ENCODE measurements at regions not wholly inside any gene's neighbourhood (a gene's known extent, or its start where the extent isn't known, plus 50 kb on each side); places are given as distances from the start of the nearest gene placed in this dataset.

- no peaks in the 10 kb centered on the region for H3K9me3 Mint-ChIP-seq
- H3K4me1 Mint-ChIP-seq, result no peaks in the 10 kb centered on the region
- no peak for ATAC-seq (replicated peaks)
- H3K27ac Mint-ChIP-seq, result no peak overlapping the region
- no peaks in the 10 kb centered on the region for H3K36me3 Mint-ChIP-seq (ENCODE audit: low read depth)
- H3K4me3 Mint-ChIP-seq, result no peak overlapping the region
- peaks cover 30% of the 10 kb centered on the region for H3K27me3 Mint-ChIP-seq
Observed at GRCh38 chr1:227434808-227435444, 116.6 kb upstream of the CDC42BPA start.

GRCh38 chr1:227433663-227434341 lies 115.5 kb upstream of the CDC42BPA start:
- Mint-ChIP-seq H3K36me3 (ENCODE audit: low read depth) (no peaks in the 10 kb centered on the region), H3K4me3 (no peak overlapping the region), H3K27me3 (peaks cover 34% of the 10 kb centered on the region), H3K27ac (no peak overlapping the region), H3K9me3 (no peaks in the 10 kb centered on the region), H3K4me1 (no peaks in the 10 kb centered on the region)
- no peak for ATAC-seq (replicated peaks)

DNA sequence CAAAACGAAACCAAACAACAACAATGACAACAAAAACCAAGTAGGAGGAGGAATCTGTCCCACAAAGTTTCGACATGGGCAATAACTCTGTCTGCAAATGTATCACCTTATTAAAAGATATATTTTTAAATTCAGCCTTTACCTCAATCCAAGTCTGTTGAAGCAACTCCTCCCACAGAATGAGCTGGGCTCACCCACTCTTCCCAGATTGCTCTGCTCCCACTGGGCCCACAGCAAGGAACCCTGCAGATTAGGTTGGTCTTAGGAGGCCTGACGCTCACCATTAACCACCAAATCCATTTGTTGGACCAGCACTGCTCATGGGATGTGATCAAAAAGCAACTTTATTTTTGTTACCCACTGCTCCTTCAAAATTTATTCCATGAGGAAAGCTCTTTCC lies 114.7 kb upstream of the CDC42BPA start:
- peaks cover 26% of the 10 kb centered on the region for H3K27me3 Mint-ChIP-seq
- H3K36me3 Mint-ChIP-seq (ENCODE audit: low read depth), result no peaks in the 10 kb centered on the region
- no peak overlapping the region for H3K27ac Mint-ChIP-seq
- H3K9me3 Mint-ChIP-seq, result no peaks in the 10 kb centered on the region
- no peak overlapping the region for H3K4me3 Mint-ChIP-seq
- no peak for ATAC-seq (replicated peaks)
- no peaks in the 10 kb centered on the region for H3K4me1 Mint-ChIP-seq

GRCh38 chr1:227432181-227432535 lies 113.9 kb upstream of the CDC42BPA start:
- no peak for ATAC-seq (replicated peaks)
- no peaks in the 10 kb centered on the region for H3K36me3 Mint-ChIP-seq (ENCODE audit: low read depth)
- H3K4me3 Mint-ChIP-seq, result no peak overlapping the region
- no peaks in the 10 kb centered on the region for H3K4me1 Mint-ChIP-seq
- no peaks in the 10 kb centered on the region for H3K9me3 Mint-ChIP-seq
- peaks cover 19% of the 10 kb centered on the region for H3K27me3 Mint-ChIP-seq
- H3K27ac Mint-ChIP-seq, result no peak overlapping the region

GRCh38 chr1:227429447-227430359 lies 111.4 kb upstream of the CDC42BPA start:
- no peak for ATAC-seq (replicated peaks)
- Mint-ChIP-seq H3K27ac (no peak overlapping the region), H3K4me3 (no peak overlapping the region), H3K27me3 (peaks cover 14% of the 10 kb centered on the region), H3K4me1 (no peaks in the 10 kb centered on the region), H3K9me3 (no peaks in the 10 kb centered on the region), H3K36me3 (ENCODE audit: low read depth) (no peaks in the 10 kb centered on the region)

DNA sequence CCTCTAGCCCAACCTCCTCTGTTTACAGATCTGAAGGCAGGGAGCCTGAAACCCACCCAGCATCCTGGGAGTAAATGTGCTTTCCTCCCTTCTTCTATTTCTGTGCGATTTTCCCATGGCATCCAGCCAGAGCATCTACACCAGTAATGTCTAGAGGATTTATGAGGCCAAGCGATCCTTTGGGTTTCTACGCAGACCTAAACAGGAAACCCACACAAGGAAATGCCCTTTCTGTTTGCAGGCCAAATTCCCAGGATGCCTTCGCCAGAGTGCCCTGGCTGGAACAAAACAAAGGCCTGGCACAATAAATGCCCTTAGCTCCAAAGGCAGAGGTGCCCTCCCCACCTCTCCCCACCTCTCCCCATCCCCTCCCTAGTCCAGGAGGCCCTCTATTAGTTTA lies 110.5 kb upstream of the CDC42BPA start:
- H3K27me3 Mint-ChIP-seq, result peaks cover 20% of the 10 kb centered on the region
- no peaks in the 10 kb centered on the region for H3K9me3 Mint-ChIP-seq
- no peaks in the 10 kb centered on the region for H3K4me1 Mint-ChIP-seq
- ATAC-seq (replicated peaks), result no peak
- no peak overlapping the region for H3K27ac Mint-ChIP-seq
- no peaks in the 10 kb centered on the region for H3K36me3 Mint-ChIP-seq (ENCODE audit: low read depth)
- H3K4me3 Mint-ChIP-seq, result no peak overlapping the region

- Mint-ChIP-seq H3K4me3 (no peak overlapping the region), H3K27me3 (peaks cover 24% of the 10 kb centered on the region), H3K36me3 (ENCODE audit: low read depth) (no peaks in the 10 kb centered on the region), H3K4me1 (no peaks in the 10 kb centered on the region), H3K9me3 (no peaks in the 10 kb centered on the region), H3K27ac (no peak overlapping the region)
- ATAC-seq (replicated peaks), result no peak
Observed at GRCh38 chr1:227427411-227427810, 109.1 kb upstream of the CDC42BPA start.

DNA sequence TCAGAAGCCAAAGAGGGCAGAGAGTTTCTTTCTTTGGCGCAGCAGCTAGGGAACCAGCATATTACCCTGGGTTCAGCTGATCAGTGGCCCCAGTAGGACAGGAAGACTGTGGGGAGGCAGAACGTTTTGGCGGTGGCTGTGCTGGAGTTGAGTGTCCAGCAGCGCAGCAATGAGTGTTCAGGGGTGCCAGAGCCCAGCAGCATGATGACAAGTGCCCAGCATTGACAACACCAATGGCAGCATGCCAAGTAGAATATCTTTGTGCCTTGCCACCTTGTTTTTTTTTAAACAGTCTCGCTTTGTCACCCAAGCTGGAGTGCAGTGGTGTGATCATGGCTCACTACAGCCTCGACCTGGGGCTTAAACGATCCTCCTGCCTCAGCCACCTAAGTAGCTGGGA lies 106.7 kb upstream of the CDC42BPA start:
- no peak for ATAC-seq (replicated peaks)
- Mint-ChIP-seq H3K27ac (no peak overlapping the region), H3K4me1 (no peaks in the 10 kb centered on the region), H3K36me3 (ENCODE audit: low read depth) (no peaks in the 10 kb centered on the region), H3K27me3 (peaks cover 29% of the 10 kb centered on the region), H3K9me3 (no peaks in the 10 kb centered on the region), H3K4me3 (no peak overlapping the region)

DNA sequence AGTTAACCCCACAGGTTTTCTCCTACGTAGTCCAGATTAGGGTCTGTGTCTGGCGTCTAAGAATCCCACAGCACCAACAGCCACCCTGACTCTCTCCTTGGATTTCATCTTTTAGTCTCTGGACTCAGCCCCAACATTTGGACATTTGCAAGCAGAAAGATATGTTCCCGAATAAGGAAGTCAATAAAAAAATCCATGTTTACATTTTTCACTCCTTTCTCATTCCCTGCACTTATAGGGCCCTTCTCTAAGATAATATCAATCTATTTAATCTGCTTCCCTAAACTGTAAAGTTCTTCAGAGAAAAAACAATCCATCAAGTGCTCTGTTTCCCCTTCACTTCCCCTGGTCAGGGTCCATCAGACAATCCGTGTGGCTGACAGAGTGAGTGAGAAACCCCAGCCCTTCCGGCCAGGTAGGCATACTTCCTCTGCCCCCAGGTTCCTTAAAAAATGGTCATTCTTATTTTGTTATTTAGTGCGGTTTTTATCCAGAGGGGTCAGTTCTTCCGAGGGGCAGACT lies 105.9 kb upstream of the CDC42BPA start:
- no peak overlapping the region for H3K27ac Mint-ChIP-seq
- peaks cover 30% of the 10 kb centered on the region for H3K27me3 Mint-ChIP-seq
- no peaks in the 10 kb centered on the region for H3K4me1 Mint-ChIP-seq
- H3K9me3 Mint-ChIP-seq, result no peaks in the 10 kb centered on the region
- H3K4me3 Mint-ChIP-seq, result no peak overlapping the region
- no peak for ATAC-seq (replicated peaks)
- H3K36me3 Mint-ChIP-seq (ENCODE audit: low read depth), result no peaks in the 10 kb centered on the region

GRCh38 chr1:227422581-227422980 lies 104.3 kb upstream of the CDC42BPA start:
- Mint-ChIP-seq H3K9me3 (no peaks in the 10 kb centered on the region), H3K4me3 (no peak overlapping the region), H3K36me3 (ENCODE audit: low read depth) (no peaks in the 10 kb centered on the region), H3K27ac (no peak overlapping the region), H3K27me3 (peaks cover 30% of the 10 kb centered on the region), H3K4me1 (no peaks in the 10 kb centered on the region)
- no peak for ATAC-seq (replicated peaks)

DNA sequence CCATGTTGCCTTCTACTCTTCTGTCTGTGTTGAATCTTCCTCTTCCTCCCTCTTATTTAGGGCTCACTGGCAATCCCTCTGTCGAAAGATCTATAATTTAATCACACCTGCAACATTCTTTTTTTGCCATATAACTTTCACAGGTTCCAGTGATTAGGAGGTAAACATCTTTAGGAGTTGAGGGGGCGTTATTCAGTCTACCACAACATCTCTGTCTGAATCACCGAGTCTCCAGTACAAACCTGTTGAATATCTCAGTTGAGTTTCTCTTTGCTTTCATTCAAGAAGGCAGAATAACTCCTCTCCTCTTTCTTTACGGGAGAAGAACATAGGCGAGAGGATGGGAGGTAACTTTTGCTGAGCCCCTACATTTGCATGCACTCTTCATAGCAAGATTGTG lies 101.9 kb upstream of the CDC42BPA start:
- H3K27me3 Mint-ChIP-seq, result peaks cover 24% of the 10 kb centered on the region
- H3K9me3 Mint-ChIP-seq, result no peaks in the 10 kb centered on the region
- H3K36me3 Mint-ChIP-seq (ENCODE audit: low read depth), result no peaks in the 10 kb centered on the region
- H3K4me1 Mint-ChIP-seq, result no peaks in the 10 kb centered on the region
- H3K4me3 Mint-ChIP-seq, result no peak overlapping the region
- no peak for ATAC-seq (replicated peaks)
- H3K27ac Mint-ChIP-seq, result no peak overlapping the region

GRCh38 chr1:227417756-227418480 lies 99.6 kb upstream of the CDC42BPA start:
- no peaks in the 10 kb centered on the region for H3K9me3 Mint-ChIP-seq
- H3K27ac Mint-ChIP-seq, result no peak overlapping the region
- no peaks in the 10 kb centered on the region for H3K36me3 Mint-ChIP-seq (ENCODE audit: low read depth)
- peaks cover 25% of the 10 kb centered on the region for H3K27me3 Mint-ChIP-seq
- no peak for ATAC-seq (replicated peaks)
- H3K4me3 Mint-ChIP-seq, result no peak overlapping the region
- H3K4me1 Mint-ChIP-seq, result no peaks in the 10 kb centered on the region

DNA sequence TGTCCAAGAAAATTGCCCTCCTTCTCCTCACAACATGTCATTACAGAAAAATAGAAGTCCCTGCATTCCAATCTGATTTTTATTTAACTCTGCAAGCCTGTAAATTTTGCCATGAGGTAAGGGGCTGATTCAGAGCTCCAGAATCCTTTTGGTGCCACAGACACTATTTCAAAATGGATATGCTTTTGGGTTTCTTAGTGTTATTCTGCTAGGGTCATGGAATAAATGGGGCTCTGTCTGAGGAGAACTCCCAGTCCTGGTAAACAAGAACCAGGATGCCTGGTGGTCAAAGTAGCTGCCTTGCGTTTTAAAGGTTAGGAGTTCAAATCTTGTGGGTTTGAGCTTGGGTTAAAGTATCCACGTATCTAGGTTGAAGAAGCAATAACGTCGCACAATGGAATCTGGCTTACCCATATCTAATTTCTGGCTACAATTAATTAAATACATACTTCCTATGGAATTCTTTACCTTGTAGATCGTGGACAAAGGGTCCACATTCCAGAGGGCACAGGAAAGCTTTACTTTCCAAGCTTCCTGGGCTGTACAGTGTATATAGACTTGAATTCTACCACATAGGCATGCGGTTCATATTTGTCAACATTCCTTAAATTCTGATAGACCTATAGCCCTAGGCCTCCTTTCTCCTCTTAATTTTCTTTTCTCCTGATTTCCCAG lies 98.0 kb upstream of the CDC42BPA start:
- Mint-ChIP-seq H3K27me3 (peaks cover 20% of the 10 kb centered on the region), H3K9me3 (no peaks in the 10 kb centered on the region), H3K4me3 (no peak overlapping the region), H3K27ac (no peak overlapping the region), H3K36me3 (ENCODE audit: low read depth) (no peaks in the 10 kb centered on the region), H3K4me1 (no peaks in the 10 kb centered on the region)
- no peak for ATAC-seq (replicated peaks)

Data from activated T-helper 17 cell treated with anti-CD3 and anti-CD28 coated beads, Interleukin-2, amount 50 U/mL, for 72 hours (primary cell).